PFSK-1 (cell line): ENCODE measurements at regions not wholly inside any gene's neighbourhood (a gene's known extent, or its start where the extent isn't known, plus 50 kb on each side); places are given as distances from the start of the nearest gene placed in this dataset.

Experiments
- REST ChIP-seq, 2 experiments: IDR thresholded peaks; 2 replicates each; pipeline versions ENCODE4 v1.6.1 to v1.8.0; 2011 to 2012; ENCODE audit warnings: low read depth in 2 of 2, low read length in 2 of 2, control low read depth in 1 of 2, inconsistent platforms in 1 of 2, mild to moderate bottlenecking in 1 of 2, moderate library complexity in 1 of 2; ENCODE audit not compliant: insufficient read depth in 1 of 2
- SIN3A ChIP-seq: IDR thresholded peaks from 2 replicates; pipeline ENCODE4 v1.6.1; 2012; ENCODE audit warnings: mild to moderate bottlenecking, low read length, moderate library complexity, borderline replicate concordance; ENCODE audit not compliant: insufficient read depth

DNA sequence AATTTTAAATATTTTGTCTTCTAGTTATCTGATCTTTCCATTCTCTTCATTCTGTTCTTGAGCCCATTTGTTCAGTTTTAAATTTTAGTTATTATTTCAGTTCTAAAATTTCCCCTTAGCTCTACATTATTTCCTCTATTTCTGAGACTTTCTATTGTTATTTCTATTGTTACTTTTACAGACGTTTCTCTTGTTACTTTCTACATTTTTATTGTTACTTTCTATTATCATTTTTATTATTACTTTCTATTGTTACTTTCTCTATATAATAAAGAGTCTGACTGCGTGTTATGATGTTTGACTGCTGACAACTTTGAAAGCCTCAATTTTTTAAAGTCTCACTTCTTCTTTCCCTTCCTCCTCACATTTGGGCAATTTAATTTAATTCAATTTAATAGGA, 915.7 kb upstream of the PCDH20 start:
- TF ChIP-seq SIN3A = no peak
- no peak for TF ChIP-seq REST (IDR thresholded peaks at IDR 0.05; ENCODE audit: insufficient read depth in 1 of 2, low read depth in 2 of 2, low read length in 2 of 2)
